VCaP (cell line): ENCODE measurements at regions not wholly inside any gene's neighbourhood (a gene's known extent, or its start where the extent isn't known, plus 50 kb on each side); places are given as distances from the start of the nearest gene placed in this dataset.

Experiments
- H3K27ac ChIP-seq: fragments of 450-650 bp; 2 replicates; pipeline ENCODE4 v1.5.1; 2017
- CTCF ChIP-seq: fragments of 450-650 bp; conservative IDR thresholded peaks from 2 replicates; pipeline ENCODE4 v1.5.1; 2017; ENCODE audit warnings: mild to moderate bottlenecking, moderate library complexity

- TF ChIP-seq CTCF = no peak
- H3K27ac ChIP-seq = no peak overlapping the region
Observed at GRCh38 chr2:111653913-111654312, 230.1 kb downstream of the ANAPC1 start.

GRCh38 chr2:111654829-111655228 lies 229.2 kb downstream of the ANAPC1 start:
- H3K27ac ChIP-seq = no peak overlapping the region
- no peak for TF ChIP-seq CTCF

- no peak for TF ChIP-seq CTCF
- no peak overlapping the region for H3K27ac ChIP-seq
Observed at GRCh38 chr2:111656436-111656835, 227.6 kb downstream of the ANAPC1 start.

GRCh38 chr2:111656894-111657293 lies 227.1 kb downstream of the ANAPC1 start:
- no peak overlapping the region for H3K27ac ChIP-seq
- no peak for TF ChIP-seq CTCF

GRCh38 chr2:111657351-111657975 lies 226.5 kb downstream of the ANAPC1 start:
- TF ChIP-seq CTCF = no peak
- H3K27ac ChIP-seq = no peak overlapping the region

GRCh38 chr2:111659361-111660333 lies 224.3 kb downstream of the ANAPC1 start:
- H3K27ac ChIP-seq = no peak overlapping the region

More at GRCh38 chr2:111659361-111660333, 224.3 kb downstream of the ANAPC1 start:
- no peak for TF ChIP-seq CTCF
